OCI-LY1 (cell line): ENCODE measurements at regions not wholly inside any gene's neighbourhood (a gene's known extent, or its start where the extent isn't known, plus 50 kb on each side); places are given as distances from the start of the nearest gene placed in this dataset.

Experiments used
- H2AFZ ChIP-seq: fragments of 200-600 bp; sonication (generic), shearing (Covaris generic); 2 replicates; pipeline ENCODE4 v1.6.0; 2014; ENCODE audit warnings: antibody characterized with exemption, mild to moderate bottlenecking, low read length
- H3F3A ChIP-seq: fragments of 200-600 bp; sonication (generic), shearing (Covaris generic); 2 replicates; pipeline ENCODE4 v1.6.0; 2014; ENCODE audit warnings: mild to moderate bottlenecking, antibody characterized with exemption, low read length, moderate library complexity; ENCODE audit not compliant: insufficient read depth
- H3K27ac ChIP-seq: fragments of 200-600 bp; sonication (generic); 2 replicates; pipeline ENCODE4 v1.5.1; 2014; ENCODE audit warnings: low read length, mixed run types, mild to moderate bottlenecking, low read depth; ENCODE audit not compliant: poor library complexity, severe bottlenecking
- H3K27me3 ChIP-seq: fragments of 200-600 bp; sonication (generic); 2 replicates; pipeline ENCODE4 v1.6.0; 2014; ENCODE audit warnings: antibody characterized with exemption, mild to moderate bottlenecking, low read length, moderate library complexity; ENCODE audit not compliant: insufficient read depth
- H3K36me3 ChIP-seq: fragments of 200-600 bp; sonication (generic); 2 replicates; pipeline ENCODE4 v1.6.1; 2014; ENCODE audit warnings: mild to moderate bottlenecking, antibody characterized with exemption, low read length, moderate library complexity, mixed read lengths; ENCODE audit not compliant: insufficient read depth
- H3K4me1 ChIP-seq: fragments of 200-600 bp; sonication (generic); 2 replicates; pipeline ENCODE4 v1.5.1; 2014; ENCODE audit warnings: mild to moderate bottlenecking, low read length, moderate library complexity; ENCODE audit not compliant: insufficient read depth, severe bottlenecking
- H3K4me2 ChIP-seq: fragments of 200-600 bp; sonication (generic), shearing (Covaris generic); 2 replicates; pipeline ENCODE4 v1.6.1; 2014; ENCODE audit warnings: low read length
- H3K4me3 ChIP-seq: fragments of 200-600 bp; sonication (generic); 2 replicates; pipeline ENCODE4 v1.5.1; 2014; ENCODE audit warnings: low read length, low read depth, mild to moderate bottlenecking, mixed read lengths; ENCODE audit not compliant: poor library complexity, severe bottlenecking
- H3K79me2 ChIP-seq: fragments of 200-600 bp; shearing (Covaris generic); 2 replicates; pipeline ENCODE4 v1.6.1; 2016; ENCODE audit warnings: mixed run types, low read length, mixed read lengths; ENCODE audit not compliant: insufficient read depth
- H3K9ac ChIP-seq: fragments of 200-600 bp; sonication (generic), shearing (Covaris generic); 2 replicates; pipeline ENCODE4 v1.6.1; 2014; ENCODE audit warnings: mild to moderate bottlenecking, low read length, mixed read lengths
- H3K9me2 ChIP-seq: fragments of 200-600 bp; sonication (generic), shearing (Covaris generic); 2 replicates; pipeline ENCODE4 v1.6.1; 2014; ENCODE audit warnings: low read depth, mild to moderate bottlenecking, low read length, mixed read lengths
- H3K9me3 ChIP-seq: fragments of 200-600 bp; shearing (Covaris generic); 2 replicates; pipeline ENCODE4 v1.6.1; 2014; ENCODE audit warnings: low read length, mixed read lengths
- H4K20me1 ChIP-seq: fragments of 200-600 bp; sonication (generic), shearing (Covaris generic); 2 replicates; pipeline ENCODE4 v1.6.0; 2016; ENCODE audit warnings: mild to moderate bottlenecking, low read length; ENCODE audit not compliant: insufficient read depth
- CTCF ChIP-seq: fragments of 200-600 bp; sonication (generic), shearing (Covaris generic); IDR thresholded peaks from 2 replicates; pipeline ENCODE4 v1.5.1; 2017; ENCODE audit warnings: mild to moderate bottlenecking, antibody characterized with exemption, low read length, moderate library complexity, mixed read lengths
- EZH2 ChIP-seq: fragments of 200-600 bp; sonication (generic), shearing (Covaris generic); IDR thresholded peaks from 2 replicates; pipeline ENCODE4 v1.8.0; 2017; ENCODE audit warnings: borderline replicate concordance, mixed run types, mild to moderate bottlenecking, antibody characterized with exemption, low read length, moderate library complexity, mixed read lengths

- H3K27ac ChIP-seq = no peak overlapping the region
- H2AFZ ChIP-seq = no peak overlapping the region
- no peaks in the 10 kb centered on the region for H3K79me2 ChIP-seq
- H3K4me2 ChIP-seq = no peak overlapping the region
- no peaks in the 10 kb centered on the region for H3K27me3 ChIP-seq
- H3K4me1 ChIP-seq = no peaks in the 10 kb centered on the region
- H4K20me1 ChIP-seq = no peaks in the 10 kb centered on the region
- H3K9me2 ChIP-seq = no peaks in the 10 kb centered on the region
- no peak overlapping the region for H3K4me3 ChIP-seq
- H3F3A ChIP-seq = no peaks in the 10 kb centered on the region
- H3K36me3 ChIP-seq = no peaks in the 10 kb centered on the region
- no peaks in the 10 kb centered on the region for H3K9me3 ChIP-seq
- TF ChIP-seq EZH2 = no peak
- no peak for TF ChIP-seq CTCF
- H3K9ac ChIP-seq = no peak overlapping the region
These were observed 306.2 kb downstream of the PTPRU start for GRCh38 chr1:29542548-29542947.

- Histone ChIP-seq H3K9me2 (no peaks in the 10 kb centered on the region), H3K9ac (no peak overlapping the region), H3K4me1 (no peaks in the 10 kb centered on the region), H3K27ac (no peak overlapping the region), H3K4me3 (no peak overlapping the region), H4K20me1 (no peaks in the 10 kb centered on the region), H3K9me3 (no peaks in the 10 kb centered on the region), H3K4me2 (no peak overlapping the region), H3K79me2 (no peaks in the 10 kb centered on the region), H3K36me3 (no peaks in the 10 kb centered on the region), H3K27me3 (no peaks in the 10 kb centered on the region), H2AFZ (no peak overlapping the region), H3F3A (no peaks in the 10 kb centered on the region)
- no peak for TF ChIP-seq CTCF
- TF ChIP-seq EZH2 = no peak
These were observed 305.3 kb downstream of the PTPRU start for GRCh38 chr1:29541631-29542030.

- Histone ChIP-seq H3F3A (no peaks in the 10 kb centered on the region), H3K9me3 (no peaks in the 10 kb centered on the region), H3K36me3 (no peaks in the 10 kb centered on the region), H4K20me1 (no peaks in the 10 kb centered on the region), H3K4me1 (no peaks in the 10 kb centered on the region), H3K27ac (no peak overlapping the region), H3K4me2 (no peak overlapping the region), H3K9ac (no peak overlapping the region), H3K9me2 (no peaks in the 10 kb centered on the region), H2AFZ (no peak overlapping the region), H3K27me3 (no peaks in the 10 kb centered on the region), H3K79me2 (no peaks in the 10 kb centered on the region), H3K4me3 (no peak overlapping the region)
- no peak for TF ChIP-seq EZH2
- no peak for TF ChIP-seq CTCF
These were observed 304.6 kb downstream of the PTPRU start for GRCh38 chr1:29540801-29541357.
